IPS-NIHi7 (cell line): ENCODE measurements at regions not wholly inside any gene's neighbourhood (a gene's known extent, or its start where the extent isn't known, plus 50 kb on each side); places are given as distances from the start of the nearest gene placed in this dataset.

ENCODE experiments used
- DNase-seq: peaks from one replicate; pipeline ENCODE4 v3.0.0; 2012; ENCODE audit warnings: mixed read lengths; ENCODE audit errors: extremely low spot score

GRCh38 chr16:54628796-54629625 lies 301.7 kb upstream of the IRX5 start:
- peak; percentile 27 for DNase-seq

- DNase-seq: no peak
Measured at GRCh38 chr16:54627616-54628015, 303.0 kb upstream of the IRX5 start.

GRCh38 chr16:54623636-54624035 lies 307.0 kb upstream of the IRX5 start:
- DNase-seq: no peak

- no peak for DNase-seq
Measured at GRCh38 chr16:54620197-54620596, 310.5 kb upstream of the IRX5 start.

- no peak for DNase-seq
Measured at GRCh38 chr16:54616610-54617009, 314.1 kb upstream of the IRX5 start.

GRCh38 chr16:54605536-54606066 lies 319.0 kb upstream of the IRX3 start:
- DNase-seq: no peak

GRCh38 chr16:54602666-54603065 lies 316.1 kb upstream of the IRX3 start:
- DNase-seq: no peak

- no peak for DNase-seq
Measured at GRCh38 chr16:54597222-54597621, 310.6 kb upstream of the IRX3 start.

GRCh38 chr16:54595621-54596020 lies 309.0 kb upstream of the IRX3 start:
- DNase-seq: no peak

GRCh38 chr16:54594601-54595391 lies 308.2 kb upstream of the IRX3 start:
- DNase-seq: no peak

GRCh38 chr16:54591816-54592246 lies 305.2 kb upstream of the IRX3 start:
- no peak for DNase-seq

GRCh38 chr16:54590836-54591235 lies 304.2 kb upstream of the IRX3 start:
- DNase-seq: no peak

- DNase-seq: no peak
Measured at GRCh38 chr16:54589326-54589725, 302.7 kb upstream of the IRX3 start.

GRCh38 chr16:54588026-54588425 lies 301.4 kb upstream of the IRX3 start:
- no peak for DNase-seq

- no peak for DNase-seq
Measured at GRCh38 chr16:54587176-54587515, 300.6 kb upstream of the IRX3 start.

- DNase-seq: no peak
Measured at GRCh38 chr16:54586474-54587175, 300.0 kb upstream of the IRX3 start.

GRCh38 chr16:54585998-54586340 lies 299.4 kb upstream of the IRX3 start:
- DNase-seq: no peak

- no peak for DNase-seq
Measured at GRCh38 chr16:54585094-54585997, 298.8 kb upstream of the IRX3 start.

- DNase-seq: no peak
Measured at GRCh38 chr16:54584121-54584520, 297.5 kb upstream of the IRX3 start.

GRCh38 chr16:54582631-54583250 lies 296.2 kb upstream of the IRX3 start:
- no peak for DNase-seq
